Cerebellar cortex (tissue), 1 donor: ENCODE measurements at regions not wholly inside any gene's neighbourhood (a gene's known extent, or its start where the extent isn't known, plus 50 kb on each side); places are given as distances from the start of the nearest gene placed in this dataset.

Experiments
- DNase-seq: peaks from one replicate; pipeline ENCODE4 v3.0.0-alpha.2; 2015; ENCODE audit warnings: low spot score

DNA sequence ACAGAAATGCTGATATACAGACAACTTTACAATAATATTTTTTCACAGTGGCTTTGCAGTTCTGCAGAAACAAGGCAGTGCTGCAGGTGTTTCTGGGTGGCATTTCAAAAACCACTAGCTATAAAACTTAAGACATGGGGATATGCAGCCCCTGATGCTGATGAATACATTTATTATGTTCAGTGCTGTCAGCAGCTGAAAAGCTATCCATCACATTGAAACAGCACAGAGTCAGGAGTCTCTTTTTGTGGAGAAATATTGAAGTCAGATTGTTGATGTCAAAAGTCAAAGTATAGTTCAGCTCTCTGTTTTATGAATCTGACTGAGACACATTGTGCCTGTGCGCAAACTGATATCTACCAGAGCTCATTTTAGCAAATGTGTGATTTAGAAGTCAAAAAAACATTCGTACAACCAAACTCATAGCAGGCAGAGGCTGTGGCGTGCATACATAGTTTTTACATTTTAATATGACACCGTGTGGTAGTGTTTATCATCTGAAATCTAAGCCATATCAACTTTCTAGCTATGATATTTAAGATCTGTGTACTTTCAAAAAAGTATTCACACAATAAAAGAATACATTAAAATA, 467.6 kb downstream of the PRKD1 start:
- DNase-seq = no peak

GRCh38 chr14:29461101-29461500, 466.5 kb downstream of the PRKD1 start:
- DNase-seq = no peak

GRCh38 chr14:29461506-29461905, 466.1 kb downstream of the PRKD1 start:
- no peak for DNase-seq

DNA sequence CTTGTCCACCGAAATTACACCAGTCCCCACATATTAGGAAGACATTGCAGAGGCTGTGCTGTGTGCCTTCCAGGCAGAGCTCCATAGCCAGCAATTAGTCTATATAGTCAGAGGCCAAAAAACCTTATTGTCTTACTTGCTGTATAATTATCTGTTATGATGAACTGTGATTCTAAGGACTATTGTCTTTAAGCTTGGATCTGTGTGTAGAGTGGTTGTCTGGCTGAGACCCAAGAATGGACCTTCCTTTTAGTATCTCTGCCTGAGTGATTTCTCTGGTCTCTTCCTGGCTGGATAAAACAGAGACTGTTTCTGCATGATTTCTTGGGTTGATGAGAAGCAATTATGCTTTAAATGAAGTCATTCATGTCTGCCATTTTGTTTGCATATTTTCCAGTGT, 465.3 kb downstream of the PRKD1 start:
- no peak for DNase-seq

DNA sequence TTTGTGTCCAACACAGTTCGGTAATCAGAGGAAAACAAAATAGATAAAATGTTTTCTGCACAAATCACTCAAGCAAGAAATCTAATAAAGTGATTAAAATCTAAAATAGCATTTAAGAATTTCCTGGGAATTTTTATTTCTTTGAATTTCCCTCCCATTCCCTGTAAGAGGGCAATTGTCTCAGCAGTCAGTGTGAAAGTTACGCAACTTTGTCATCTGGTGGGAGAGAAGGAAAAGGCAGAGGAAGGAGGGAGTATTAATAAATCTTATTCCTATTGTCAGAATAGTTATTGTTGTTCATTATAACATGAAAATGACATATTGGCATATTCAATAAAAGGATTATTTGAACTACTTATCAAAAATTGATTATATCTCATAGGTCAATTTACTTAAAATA, 464.9 kb downstream of the PRKD1 start:
- no peak for DNase-seq

- DNase-seq = no peak
Observed at GRCh38 chr14:29463727-29464395, 463.8 kb downstream of the PRKD1 start.

- no peak for DNase-seq
Observed at GRCh38 chr14:29465095-29465494, 462.6 kb downstream of the PRKD1 start.

DNA sequence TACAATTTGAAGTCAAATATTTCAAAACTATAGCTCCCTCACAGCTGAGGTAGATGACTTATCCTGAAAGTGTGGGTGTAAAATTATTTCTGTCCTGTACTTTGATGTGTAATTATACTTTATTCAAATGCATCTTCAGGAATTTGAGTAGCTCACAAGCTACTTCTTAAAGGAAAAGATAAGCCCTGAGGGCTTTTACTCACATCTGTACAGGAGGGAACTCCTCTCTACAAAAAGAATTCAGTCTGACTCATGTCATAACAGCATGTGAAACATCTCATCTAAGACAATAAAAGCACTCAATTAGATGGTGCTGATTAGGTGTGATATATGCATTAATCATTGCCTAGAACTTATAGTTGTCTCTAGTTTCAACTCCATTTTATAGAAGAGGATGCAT, 452.0 kb downstream of the PRKD1 start:
- DNase-seq = no peak

DNA sequence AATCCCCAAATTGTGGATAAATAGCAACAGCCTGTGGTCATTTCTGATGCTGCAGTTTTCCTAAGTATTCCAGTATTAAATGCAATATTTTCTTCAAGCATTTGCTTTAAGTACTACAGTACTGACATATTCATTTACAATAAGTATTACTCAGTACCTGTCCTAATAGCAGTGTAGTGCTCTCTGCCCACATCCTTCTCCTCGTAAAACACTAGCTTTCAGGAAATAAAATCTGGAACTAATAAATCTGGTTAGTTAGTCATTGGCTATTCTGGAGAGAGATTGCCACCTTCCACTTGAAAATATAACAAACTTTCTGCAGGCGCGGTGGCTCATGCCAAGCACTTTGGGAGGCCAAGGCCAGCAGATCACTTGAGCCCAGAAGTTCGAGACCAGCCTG, 441.5 kb downstream of the PRKD1 start:
- no peak for DNase-seq

GRCh38 chr14:29489911-29490425, 437.7 kb downstream of the PRKD1 start:
- no peak for DNase-seq

DNA sequence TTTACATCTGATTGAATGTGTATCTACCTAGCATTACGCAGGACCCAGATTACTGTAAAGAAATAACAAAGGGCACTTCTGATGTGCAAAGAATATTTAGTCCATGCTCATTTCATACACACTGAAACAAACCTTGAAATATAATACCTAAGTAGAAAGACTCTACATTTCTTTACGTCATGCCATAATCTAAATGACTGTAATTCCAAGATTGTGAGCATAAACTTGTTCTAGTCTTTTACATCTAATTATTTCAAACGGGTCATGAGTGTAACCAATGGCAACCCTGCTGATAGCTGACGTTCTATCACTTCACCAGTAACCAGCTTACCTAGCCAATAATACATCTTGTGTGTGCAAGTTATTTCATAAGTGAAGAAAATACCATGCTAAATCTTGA, 433.8 kb downstream of the PRKD1 start:
- DNase-seq = no peak

DNA sequence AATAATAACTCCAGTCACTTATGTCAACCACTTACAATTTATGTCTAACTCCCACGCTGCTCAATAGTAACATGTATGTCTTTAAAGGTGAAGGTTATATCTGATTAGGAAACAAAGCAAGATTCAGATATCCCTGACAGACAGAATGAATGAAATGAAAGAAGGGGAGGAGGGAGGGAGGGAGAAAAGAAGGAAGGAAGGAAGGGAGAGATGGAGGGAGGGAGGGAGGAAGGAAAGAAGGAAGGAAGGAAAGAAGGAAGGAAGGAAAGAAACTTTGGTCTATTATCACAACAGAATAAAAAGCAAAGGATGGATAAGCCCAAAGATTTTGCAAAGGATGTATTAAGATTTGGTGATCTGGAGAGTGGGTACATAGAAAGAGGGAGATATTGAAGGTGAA, 433.3 kb downstream of the PRKD1 start:
- no peak for DNase-seq

DNA sequence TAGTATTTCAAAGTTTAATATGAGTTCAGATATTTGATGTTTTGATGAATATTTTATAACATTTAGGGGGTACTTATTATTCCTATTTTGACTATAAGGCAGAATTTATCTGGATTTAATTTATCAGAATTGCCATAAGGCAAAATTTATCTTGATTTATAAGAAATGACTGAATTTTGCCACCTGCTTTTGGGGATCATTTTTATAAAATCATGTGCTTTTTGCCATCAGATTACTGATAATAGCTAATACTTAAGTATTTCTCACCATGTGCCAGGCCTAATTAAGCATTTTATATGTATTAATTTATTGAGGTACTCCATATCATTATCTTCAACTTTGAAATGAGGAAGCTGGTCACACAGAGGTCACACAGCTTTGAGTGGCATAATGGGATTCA, 423.7 kb downstream of the PRKD1 start:
- no peak for DNase-seq

- no peak for DNase-seq
Observed at GRCh38 chr14:29518335-29518734, 409.3 kb downstream of the PRKD1 start.

- DNase-seq = no peak
Observed at GRCh38 chr14:29521526-29522137, 406.0 kb downstream of the PRKD1 start.
